ENCODE measurements at regions not wholly inside any gene's neighbourhood (a gene's known extent, or its start where the extent isn't known, plus 50 kb on each side); places are given as distances from the start of the nearest gene placed in this dataset.

DNA sequence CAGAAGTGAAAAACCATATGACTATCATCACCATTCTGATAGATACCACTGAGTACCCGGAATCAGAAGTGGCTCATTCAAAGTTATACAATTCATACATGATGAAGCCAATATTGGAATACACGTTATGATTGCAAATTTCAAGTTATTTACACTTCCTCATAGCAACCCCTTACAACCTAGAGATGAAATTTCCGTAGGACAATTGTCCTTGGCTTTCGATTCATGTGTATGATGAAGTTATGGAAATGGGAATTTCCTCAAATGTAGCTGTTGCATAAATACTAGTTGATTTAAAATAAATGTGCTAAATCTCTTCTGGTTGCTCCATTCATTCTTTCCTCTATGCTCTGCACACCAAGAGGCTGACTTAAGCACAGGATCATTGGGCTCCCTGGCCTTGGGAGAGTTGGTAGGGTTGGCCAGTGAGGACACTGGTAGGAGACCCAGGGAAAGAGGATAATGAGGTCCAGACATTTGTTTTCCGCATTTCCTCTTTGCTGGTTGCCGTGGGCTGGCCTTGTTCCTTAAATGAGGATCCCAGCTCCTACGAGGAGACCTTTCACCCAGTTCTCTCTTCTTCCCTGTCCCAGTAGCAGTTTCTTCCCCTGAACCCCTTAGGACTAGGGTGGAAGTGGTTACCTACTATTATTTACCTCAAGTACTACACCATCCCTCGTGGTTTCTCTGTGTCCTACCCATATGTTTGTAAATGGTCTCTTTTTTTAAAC lies 90.3 kb downstream of the ZNF474 start:
- no peak overlapping the region for H4K5ac ChIP-seq (ENCODE audit: low read depth, low read length)
- H3K27ac ChIP-seq (ENCODE audit: insufficient read depth, low read length) = no peak overlapping the region
- no peaks in the 10 kb centered on the region for H3K9me1 ChIP-seq (ENCODE audit: insufficient read depth, low read length)
- TF ChIP-seq RCOR1 (IDR thresholded peaks at IDR 0.05; ENCODE audit: insufficient replicate concordance, low read length) = no peak
- H2BK15ac ChIP-seq (ENCODE audit: low read depth, low read length) = no peak overlapping the region
- H3K36me3 ChIP-seq (ENCODE audit: control insufficient read depth, insufficient read depth, low read length) = no peaks in the 10 kb centered on the region
- H2AK9ac ChIP-seq (replicated peaks; ENCODE audit: low read depth, low read length, poor library complexity) = no peak overlapping the region
- H2AFZ ChIP-seq (replicated peaks; ENCODE audit: low read length, poor library complexity) = no peak overlapping the region
- no TSS peak for BruUV-seq (replicated peaks)
- ATAC-seq (ENCODE audit: low read depth) = no peak
- no peak overlapping the region for H3K9ac ChIP-seq (ENCODE audit: low read depth, low read length)
- H3K4me1 ChIP-seq (ENCODE audit: control insufficient read depth, insufficient read depth, low read length) = no peaks in the 10 kb centered on the region
- H3K4me3 ChIP-seq (ENCODE audit: insufficient read depth, low read depth, low read length) = no peak overlapping the region
- no peaks in the 10 kb centered on the region for H3K9me3 ChIP-seq (ENCODE audit: control insufficient read depth, insufficient read depth, low read length)
- no peak overlapping the region for H3K4ac ChIP-seq (ENCODE audit: low read depth, low read length)
- no peak overlapping the region for H3K56ac ChIP-seq (ENCODE audit: extremely low read depth, insufficient read depth, low read length)
- H3K18ac ChIP-seq (ENCODE audit: low read depth, low read length) = no peak overlapping the region
- in situ Hi-C loops (cut with MboI; ENCODE audit: low sequenced_read_pairs) (no loop called here), dilution Hi-C loops (cut with HindIII; ENCODE audit: low sequenced_read_pairs, unreplicated experiment) (no loop called here), intact Hi-C loops (cut with micrococcal nuclease) (no loop called here)
- WGBS, 2 experiments (ENCODE audit: extremely low coverage in 2 of 2, insufficient read length in 1 of 2) = no CpG with 5 or more reads among the region's 8 CpGs
- no peak overlapping the region for H2BK20ac ChIP-seq (ENCODE audit: low read depth, low read length)
- no peak overlapping the region for H3K14ac ChIP-seq (replicated peaks; ENCODE audit: low read depth, low read length)
- CTCF ChIA-PET = no interaction called here
- H2BK120ac ChIP-seq (ENCODE audit: low read depth, low read length) = no peak overlapping the region
- no peak overlapping the region for H4K8ac ChIP-seq (ENCODE audit: low read depth in 2 of 2, low read length in 2 of 2)
- H4K91ac ChIP-seq (ENCODE audit: insufficient read depth, low read depth, low read length) = no peak overlapping the region
- POLR2A ChIA-PET (ENCODE audit: unreplicated experiment) = no interaction called here
- H3K27me3 ChIP-seq (ENCODE audit: control insufficient read depth, insufficient read depth, low read length) = no peaks in the 10 kb centered on the region
- no peak for DNase-seq
- no peaks in the 10 kb centered on the region for H4K20me1 ChIP-seq (ENCODE audit: insufficient read depth, low read length)
- no peak overlapping the region for H3K4me2 ChIP-seq (ENCODE audit: low read depth, low read length)
- H3K23ac ChIP-seq (ENCODE audit: low read depth, low read length) = no peak overlapping the region
- no peak overlapping the region for H2BK5ac ChIP-seq (ENCODE audit: low read depth, low read length, poor library complexity, severe bottlenecking)
- no peaks in the 10 kb centered on the region for H3K79me1 ChIP-seq (ENCODE audit: low read depth in 1 of 2, low read length in 2 of 2)
- H2AK5ac ChIP-seq (ENCODE audit: low read depth, low read length) = no peak overlapping the region

Data from IMR-90 (cell line).